ENCODE measurements at regions not wholly inside any gene's neighbourhood (a gene's known extent, or its start where the extent isn't known, plus 50 kb on each side); places are given as distances from the start of the nearest gene placed in this dataset.

DNA sequence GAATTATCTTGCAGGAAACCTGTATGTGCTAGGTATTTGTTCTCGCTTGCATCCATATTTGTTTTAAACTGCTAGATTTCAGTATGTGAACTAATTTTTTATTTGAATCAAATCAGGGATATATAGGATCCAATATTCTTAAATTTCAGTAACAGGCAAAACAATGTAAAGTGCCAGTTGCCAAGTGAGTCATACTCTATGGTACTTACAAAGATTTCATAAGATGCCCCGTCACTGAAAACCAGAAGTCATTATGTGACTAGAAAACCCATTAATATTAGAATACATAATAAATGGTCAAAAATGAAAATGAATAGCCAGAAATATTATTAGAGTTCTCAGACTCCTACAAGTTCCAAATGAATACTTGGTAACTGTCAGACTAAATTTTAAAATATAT lies 481.2 kb downstream of the TFAP2A start:
- TF ChIP-seq, protein P1, sequence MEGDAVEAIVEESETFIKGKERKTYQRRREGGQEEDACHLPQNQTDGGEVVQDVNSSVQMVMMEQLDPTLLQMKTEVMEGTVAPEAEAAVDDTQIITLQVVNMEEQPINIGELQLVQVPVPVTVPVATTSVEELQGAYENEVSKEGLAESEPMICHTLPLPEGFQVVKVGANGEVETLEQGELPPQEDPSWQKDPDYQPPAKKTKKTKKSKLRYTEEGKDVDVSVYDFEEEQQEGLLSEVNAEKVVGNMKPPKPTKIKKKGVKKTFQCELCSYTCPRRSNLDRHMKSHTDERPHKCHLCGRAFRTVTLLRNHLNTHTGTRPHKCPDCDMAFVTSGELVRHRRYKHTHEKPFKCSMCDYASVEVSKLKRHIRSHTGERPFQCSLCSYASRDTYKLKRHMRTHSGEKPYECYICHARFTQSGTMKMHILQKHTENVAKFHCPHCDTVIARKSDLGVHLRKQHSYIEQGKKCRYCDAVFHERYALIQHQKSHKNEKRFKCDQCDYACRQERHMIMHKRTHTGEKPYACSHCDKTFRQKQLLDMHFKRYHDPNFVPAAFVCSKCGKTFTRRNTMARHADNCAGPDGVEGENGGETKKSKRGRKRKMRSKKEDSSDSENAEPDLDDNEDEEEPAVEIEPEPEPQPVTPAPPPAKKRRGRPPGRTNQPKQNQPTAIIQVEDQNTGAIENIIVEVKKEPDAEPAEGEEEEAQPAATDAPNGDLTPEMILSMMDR (IDR thresholded peaks at IDR 0.05; ENCODE audit: borderline replicate concordance, insufficient read depth, low read depth, low read length), result no peak
- no peak overlapping the region for H3K4me3 ChIP-seq (ENCODE audit: low read depth, low read length)

DNA sequence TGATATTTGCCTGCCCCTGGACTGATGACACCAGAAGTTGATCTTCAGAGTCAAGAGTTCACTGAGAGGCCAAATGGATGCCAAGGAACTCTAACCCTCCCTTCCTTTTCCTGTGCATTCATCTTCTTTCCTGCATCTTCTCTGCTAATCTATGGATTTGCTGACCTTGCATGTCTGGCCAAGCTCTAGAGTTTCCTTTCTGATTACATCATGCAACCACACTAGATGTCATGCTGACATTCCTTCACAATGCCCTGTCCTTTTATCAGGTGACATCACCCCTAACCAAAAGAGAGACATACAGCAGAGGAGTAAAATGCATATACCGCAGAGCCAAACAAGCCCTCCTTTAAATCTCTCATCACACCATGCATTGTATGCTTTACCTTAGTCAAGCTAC lies 487.6 kb downstream of the TFAP2A start:
- TF ChIP-seq, protein P1 (IDR thresholded peaks at IDR 0.05; ENCODE audit: borderline replicate concordance, insufficient read depth, low read depth, low read length), result no peak
- no peak overlapping the region for H3K4me3 ChIP-seq (ENCODE audit: low read depth, low read length)

DNA sequence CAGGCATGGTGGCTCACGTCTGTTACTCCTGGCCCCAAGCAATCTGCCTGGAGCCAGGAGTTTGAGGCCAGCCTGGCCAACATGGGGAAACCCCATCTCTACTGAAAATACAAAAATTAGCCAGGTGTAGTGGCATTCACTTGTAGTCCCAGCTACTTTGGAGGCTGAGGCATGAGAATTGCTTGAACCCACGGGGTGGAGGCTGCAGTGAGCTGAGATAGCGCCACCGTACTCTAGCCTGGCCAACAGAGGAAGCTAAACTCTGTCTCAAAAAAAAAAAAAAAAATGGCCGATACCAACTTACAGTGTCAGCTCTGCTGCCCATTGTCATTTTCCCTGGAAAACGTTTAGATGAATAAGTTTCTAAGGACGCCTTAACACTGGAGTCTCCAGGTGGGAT lies 489.9 kb downstream of the TFAP2A start:
- TF ChIP-seq, protein P1 (IDR thresholded peaks at IDR 0.05; ENCODE audit: borderline replicate concordance, insufficient read depth, low read depth, low read length), result no peak
- H3K4me3 ChIP-seq (ENCODE audit: low read depth, low read length), result no peak overlapping the region

DNA sequence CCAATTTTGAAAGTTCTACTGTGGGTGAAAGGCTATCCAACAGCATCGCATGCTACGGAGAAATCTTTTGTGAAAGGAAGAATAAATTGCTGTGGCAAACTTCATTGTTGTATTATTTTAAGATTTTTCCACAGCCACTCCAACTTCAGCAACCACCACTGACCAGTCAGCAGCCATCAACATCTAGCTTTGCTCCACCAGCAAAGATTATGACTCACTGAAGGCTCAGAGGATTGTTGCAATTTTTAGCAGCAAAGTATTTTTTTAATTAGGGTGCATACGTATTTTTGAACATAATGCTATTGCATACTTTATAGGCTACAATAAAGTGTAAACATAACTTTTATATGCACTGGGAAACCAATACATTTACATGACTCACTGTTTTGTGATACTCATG lies 493.5 kb downstream of the TFAP2A start:
- no peak overlapping the region for H3K4me3 ChIP-seq (ENCODE audit: low read depth, low read length)
- TF ChIP-seq, protein P1 (IDR thresholded peaks at IDR 0.05; ENCODE audit: borderline replicate concordance, insufficient read depth, low read depth, low read length), result no peak

DNA sequence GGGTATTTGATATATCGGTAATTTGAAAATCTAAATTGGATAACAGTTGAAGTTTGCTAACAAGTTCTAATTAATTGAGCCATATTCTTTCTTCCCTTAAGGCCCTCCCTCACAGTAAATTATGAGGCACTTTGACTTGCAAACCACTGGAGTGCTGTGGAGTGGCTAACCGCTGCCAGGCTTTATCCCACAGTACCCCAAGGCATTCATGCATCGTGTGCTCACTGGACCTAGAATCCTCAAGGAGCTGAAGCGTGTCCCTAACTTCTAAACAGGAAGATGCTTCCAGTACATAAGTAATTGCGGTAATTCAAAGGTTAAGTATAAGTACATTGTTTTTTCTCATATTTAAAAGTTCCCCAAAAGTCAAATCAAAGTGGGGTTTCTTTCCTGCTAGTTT lies 499.9 kb downstream of the TFAP2A start:
- TF ChIP-seq, protein P1 (IDR thresholded peaks at IDR 0.05; ENCODE audit: borderline replicate concordance, insufficient read depth, low read depth, low read length), result no peak

DNA sequence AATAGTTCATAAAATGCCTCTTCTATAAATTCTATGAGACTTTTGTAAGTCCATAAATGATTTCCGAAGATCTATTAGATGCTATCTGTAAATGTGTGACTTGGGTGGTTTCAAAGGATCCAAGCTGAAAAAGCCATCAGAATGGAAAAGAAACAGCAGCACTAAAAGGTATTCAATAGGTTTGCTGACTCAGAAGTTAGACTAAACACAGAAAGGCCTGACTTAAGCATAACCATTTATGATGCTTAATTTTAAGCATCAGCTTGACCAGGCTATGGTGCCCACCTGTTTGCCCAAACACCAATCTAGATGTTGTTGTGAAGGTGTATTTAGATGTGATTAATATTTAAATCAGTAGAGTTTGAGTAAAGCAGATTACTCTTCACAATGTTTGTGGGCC lies 513.5 kb downstream of the TFAP2A start:
- TF ChIP-seq, protein P1 (IDR thresholded peaks at IDR 0.05; ENCODE audit: borderline replicate concordance, insufficient read depth, low read depth, low read length), result no peak

More for the DNA sequence above, 499.9 kb downstream of the TFAP2A start:
- no peak overlapping the region for H3K4me3 ChIP-seq (ENCODE audit: low read depth, low read length)

DNA sequence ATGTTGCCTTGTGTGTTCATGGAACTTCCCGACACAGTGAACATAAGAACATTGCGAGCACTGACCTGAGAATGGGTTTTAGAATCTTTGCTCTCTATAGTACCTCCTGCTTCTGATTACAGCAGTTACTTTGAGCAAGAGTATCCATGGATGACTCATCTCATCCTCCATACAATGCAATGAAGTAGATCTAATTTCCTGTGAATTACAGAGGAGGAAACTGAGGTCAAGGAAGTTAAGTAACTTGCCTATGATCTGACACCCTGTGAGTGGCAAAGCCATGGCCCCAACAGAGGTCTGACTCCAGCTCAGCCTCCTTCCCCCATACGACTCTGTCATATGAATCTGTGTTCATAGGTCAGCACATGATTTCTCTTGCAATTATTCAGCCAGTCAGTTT lies 518.1 kb downstream of the TFAP2A start:
- no peak overlapping the region for H3K4me3 ChIP-seq (ENCODE audit: low read depth, low read length)
- TF ChIP-seq, protein P1 (IDR thresholded peaks at IDR 0.05; ENCODE audit: borderline replicate concordance, insufficient read depth, low read depth, low read length), result no peak

More for the DNA sequence above, 513.5 kb downstream of the TFAP2A start:
- no peak overlapping the region for H3K4me3 ChIP-seq (ENCODE audit: low read depth, low read length)
